OCI-LY3 (cell line): ENCODE measurements at regions not wholly inside any gene's neighbourhood (a gene's known extent, or its start where the extent isn't known, plus 50 kb on each side); places are given as distances from the start of the nearest gene placed in this dataset.

Experiments
- H2AFZ ChIP-seq: fragments of 200-600, 300-600 bp; shearing (Covaris generic); 2 replicates; pipeline ENCODE4 v1.6.0; 2014; ENCODE audit warnings: antibody characterized with exemption, low read depth, low read length
- H3K27ac ChIP-seq: fragments of 200-600, 300-600 bp; sonication (generic); 2 replicates; pipeline ENCODE4 v1.5.1; 2014; ENCODE audit warnings: mild to moderate bottlenecking, low read length, moderate library complexity, mixed read lengths
- H3K27me3 ChIP-seq: fragments of 200-600, 300-600 bp; sonication (generic); 2 replicates; pipeline ENCODE4 v1.6.1; 2014; ENCODE audit warnings: low read depth, low read length, mixed read lengths
- H3K36me3 ChIP-seq: fragments of 200-600, 300-600 bp; sonication (generic); replicated peaks from 2 replicates; pipeline ENCODE3; 2014; ENCODE audit warnings: low read depth, low read length, mixed read lengths
- H3K4me1 ChIP-seq: fragments of 300-600, 200-600 bp; sonication (generic); 2 replicates; pipeline ENCODE4 v1.6.1; 2014; ENCODE audit warnings: low read length, mixed read lengths
- H3K4me2 ChIP-seq: fragments of 200-600, 300-600 bp; sonication (generic); 2 replicates; pipeline ENCODE4 v1.6.1; 2014; ENCODE audit warnings: low read length, mixed read lengths
- H3K4me3 ChIP-seq: fragments of 300-600, 200-600 bp; sonication (generic); 2 replicates; pipeline ENCODE4 v1.5.1; 2014; ENCODE audit warnings: antibody characterized with exemption, mild to moderate bottlenecking, low read length, moderate library complexity
- H3K79me2 ChIP-seq: fragments of 300-600, 200-600 bp; shearing (Covaris generic); 2 replicates; pipeline ENCODE4 v1.6.1; 2014; ENCODE audit warnings: mild to moderate bottlenecking, low read length, mixed read lengths
- H3K9ac ChIP-seq: fragments of 300-600, 200-600 bp; shearing (Covaris generic); 2 replicates; pipeline ENCODE4 v1.6.0; 2014; ENCODE audit warnings: mild to moderate bottlenecking, low read length, moderate library complexity
- H3K9me3 ChIP-seq: fragments of 200-600, 300-600 bp; shearing (Covaris generic); 2 replicates; pipeline ENCODE4 v1.6.1; 2014; ENCODE audit warnings: low read length, mixed read lengths; ENCODE audit not compliant: insufficient read depth
- H4K20me1 ChIP-seq: fragments of 200-600, 300-600 bp; sonication (generic); 2 replicates; pipeline ENCODE4 v1.6.1; 2016; ENCODE audit warnings: low read length, mixed read lengths; ENCODE audit not compliant: insufficient read depth
- EZH2phosphoT487 ChIP-seq: fragments of 200-600 bp; shearing (Covaris generic); IDR thresholded peaks from 2 replicates; pipeline ENCODE4 v1.6.1; 2018; ENCODE audit warnings: antibody characterized with exemption, mixed run types, low read depth
- TF ChIP-seq, protein P1 (sequence below): fragments of 200-600, 300-600 bp; sonication (generic); IDR thresholded peaks from 2 replicates; pipeline ENCODE4 v1.5.1; 2014; ENCODE audit warnings: antibody characterized with exemption, low read length, low read depth

DNA sequence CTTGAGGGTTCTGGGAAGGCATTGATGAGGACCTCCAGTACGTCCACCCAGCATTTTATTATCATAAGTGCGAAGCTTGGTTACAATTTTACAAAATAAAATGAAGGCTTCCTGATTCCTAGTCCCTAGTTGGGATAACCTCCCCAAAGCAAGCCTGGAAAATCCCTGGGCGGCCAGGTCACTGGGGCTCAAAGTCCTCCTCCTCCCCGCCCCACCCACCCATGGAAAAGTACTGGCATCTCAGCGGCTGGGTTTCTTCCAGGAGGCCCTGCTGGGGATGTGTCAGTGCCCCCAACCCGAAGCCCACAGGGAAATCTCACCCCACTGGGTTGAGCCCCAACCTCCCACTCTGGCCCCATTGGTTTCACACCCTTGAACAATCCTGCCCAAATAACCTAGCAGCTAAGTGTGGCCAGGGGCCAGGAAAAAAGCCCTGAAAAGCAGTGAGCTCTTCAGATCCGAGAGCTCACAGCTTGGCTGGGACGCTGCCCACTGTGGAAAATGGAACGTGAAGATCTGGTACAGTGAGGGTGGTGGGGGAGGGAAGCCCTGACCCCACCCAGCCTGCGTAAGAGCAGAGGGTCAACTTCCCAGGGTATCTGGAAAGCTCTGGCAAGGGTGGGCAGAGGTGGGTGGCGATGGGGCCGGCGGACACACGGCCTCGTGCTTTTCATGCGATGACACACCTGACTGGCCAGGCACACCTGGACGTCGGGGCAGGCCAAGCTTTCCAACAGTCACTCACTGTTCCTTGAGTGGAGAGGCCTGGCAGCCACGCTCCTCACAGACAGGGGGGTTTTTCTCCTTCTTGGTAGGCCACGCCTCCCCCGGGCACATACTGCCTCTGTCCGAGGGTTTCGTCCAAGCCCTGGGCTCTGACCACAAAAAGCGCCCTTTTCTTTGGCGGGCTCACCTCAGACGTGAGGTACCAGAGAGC is 324.5 kb downstream of the SOX9 start:
- no peak overlapping the region for H2AFZ ChIP-seq
- H3K79me2 ChIP-seq = no peaks in the 10 kb centered on the region
- no peaks in the 10 kb centered on the region for H3K4me1 ChIP-seq
- no peak overlapping the region for H3K9ac ChIP-seq
- TF ChIP-seq, protein P1, sequence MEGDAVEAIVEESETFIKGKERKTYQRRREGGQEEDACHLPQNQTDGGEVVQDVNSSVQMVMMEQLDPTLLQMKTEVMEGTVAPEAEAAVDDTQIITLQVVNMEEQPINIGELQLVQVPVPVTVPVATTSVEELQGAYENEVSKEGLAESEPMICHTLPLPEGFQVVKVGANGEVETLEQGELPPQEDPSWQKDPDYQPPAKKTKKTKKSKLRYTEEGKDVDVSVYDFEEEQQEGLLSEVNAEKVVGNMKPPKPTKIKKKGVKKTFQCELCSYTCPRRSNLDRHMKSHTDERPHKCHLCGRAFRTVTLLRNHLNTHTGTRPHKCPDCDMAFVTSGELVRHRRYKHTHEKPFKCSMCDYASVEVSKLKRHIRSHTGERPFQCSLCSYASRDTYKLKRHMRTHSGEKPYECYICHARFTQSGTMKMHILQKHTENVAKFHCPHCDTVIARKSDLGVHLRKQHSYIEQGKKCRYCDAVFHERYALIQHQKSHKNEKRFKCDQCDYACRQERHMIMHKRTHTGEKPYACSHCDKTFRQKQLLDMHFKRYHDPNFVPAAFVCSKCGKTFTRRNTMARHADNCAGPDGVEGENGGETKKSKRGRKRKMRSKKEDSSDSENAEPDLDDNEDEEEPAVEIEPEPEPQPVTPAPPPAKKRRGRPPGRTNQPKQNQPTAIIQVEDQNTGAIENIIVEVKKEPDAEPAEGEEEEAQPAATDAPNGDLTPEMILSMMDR = no peak
- no peaks in the 10 kb centered on the region for H3K27me3 ChIP-seq
- H4K20me1 ChIP-seq = no peaks in the 10 kb centered on the region
- no peaks in the 10 kb centered on the region for H3K9me3 ChIP-seq
- no peaks in the 10 kb centered on the region for H3K36me3 ChIP-seq
- no peak overlapping the region for H3K4me3 ChIP-seq
- H3K4me2 ChIP-seq = no peak overlapping the region
- no peak overlapping the region for H3K27ac ChIP-seq

DNA sequence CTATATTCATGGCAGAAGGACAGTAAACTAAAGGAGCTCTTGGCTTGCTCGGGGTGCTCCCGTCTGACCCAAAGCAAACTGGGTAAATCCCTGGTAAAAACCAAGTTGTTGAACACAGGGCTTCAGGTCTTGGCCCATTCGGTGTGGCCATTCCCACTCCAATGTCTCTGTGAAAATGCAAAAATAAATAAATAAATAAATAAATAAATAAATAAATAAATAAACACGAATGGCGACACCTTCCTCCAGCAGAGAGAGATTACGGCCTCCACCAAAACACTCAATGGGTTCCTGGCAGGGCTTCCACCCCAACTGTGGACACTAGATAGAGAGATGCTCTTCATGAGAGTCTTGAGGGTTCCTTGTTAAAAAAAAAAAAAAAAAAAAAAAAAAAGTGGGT is 325.3 kb downstream of the SOX9 start:
- Histone ChIP-seq H3K9ac (no peak overlapping the region), H4K20me1 (no peaks in the 10 kb centered on the region), H3K79me2 (no peaks in the 10 kb centered on the region), H3K27me3 (no peaks in the 10 kb centered on the region), H3K4me1 (no peaks in the 10 kb centered on the region), H3K9me3 (no peaks in the 10 kb centered on the region), H3K27ac (no peak overlapping the region), H3K4me2 (no peak overlapping the region), H3K36me3 (no peaks in the 10 kb centered on the region), H2AFZ (no peak overlapping the region), H3K4me3 (no peak overlapping the region)
- TF ChIP-seq, protein P1 = no peak
- no peak for TF ChIP-seq EZH2phosphoT487

DNA sequence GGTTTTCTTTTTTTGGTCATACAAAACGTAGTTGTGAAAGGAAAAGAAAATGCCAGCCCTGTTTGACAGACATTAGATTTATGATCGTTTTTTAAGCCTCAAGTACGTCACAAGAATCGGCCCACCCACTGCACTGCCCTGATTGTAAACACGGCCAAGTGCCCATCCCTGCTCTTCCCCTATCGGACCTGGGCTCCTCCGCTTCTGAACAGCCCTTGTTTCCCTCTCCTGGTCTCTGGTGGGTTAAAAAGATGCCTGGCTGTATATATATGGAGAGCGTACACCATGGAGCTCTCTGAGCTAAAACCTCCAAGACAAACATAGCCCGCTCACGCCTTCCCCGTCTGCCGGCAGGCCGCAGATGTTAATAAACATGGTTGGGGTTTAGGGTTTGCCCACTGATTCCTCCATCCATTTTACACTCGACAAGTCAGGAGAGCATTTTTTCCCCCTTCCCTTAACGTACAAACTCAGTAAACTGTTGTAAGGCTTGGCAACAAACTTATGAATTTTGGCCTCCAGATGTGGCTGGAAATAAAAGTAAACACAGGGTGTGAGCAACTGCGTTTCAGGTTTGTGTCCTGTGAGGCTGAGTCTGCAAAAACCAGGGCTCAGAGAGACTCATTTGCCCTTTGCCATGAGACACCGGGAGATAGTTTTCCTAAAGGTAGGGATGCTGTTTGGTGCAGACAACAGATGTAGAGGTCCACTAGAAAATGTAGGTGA is 325.9 kb downstream of the SOX9 start:
- Histone ChIP-seq H3K9me3 (no peaks in the 10 kb centered on the region), H3K79me2 (no peaks in the 10 kb centered on the region), H3K27me3 (no peaks in the 10 kb centered on the region), H3K4me1 (no peaks in the 10 kb centered on the region), H3K27ac (no peak overlapping the region), H3K4me3 (no peak overlapping the region), H4K20me1 (no peaks in the 10 kb centered on the region), H3K36me3 (no peaks in the 10 kb centered on the region), H3K9ac (no peak overlapping the region), H2AFZ (no peak overlapping the region), H3K4me2 (no peak overlapping the region)
- no peak for TF ChIP-seq EZH2phosphoT487
- TF ChIP-seq, protein P1 = no peak

DNA sequence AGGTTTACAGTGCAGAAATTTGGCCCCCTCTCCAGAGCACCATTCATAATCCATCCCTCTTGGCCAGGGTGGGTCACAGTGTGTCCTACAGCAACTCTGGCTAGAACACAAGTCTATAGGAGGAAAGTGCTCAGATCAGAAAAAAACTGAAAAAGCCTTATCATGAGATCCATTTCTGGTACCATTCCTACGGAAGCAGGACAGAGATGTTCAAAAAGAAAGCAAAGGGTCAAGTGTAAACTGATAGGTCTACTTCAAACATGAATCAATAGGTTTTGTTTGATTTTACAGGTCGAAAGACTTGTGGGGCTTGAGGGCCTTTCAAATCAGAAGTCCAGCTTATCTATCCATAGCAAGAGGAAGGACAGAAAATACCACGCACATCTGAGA is 326.4 kb downstream of the SOX9 start:
- no peak for TF ChIP-seq EZH2phosphoT487
- TF ChIP-seq, protein P1 = no peak
- Histone ChIP-seq H3K4me3 (no peak overlapping the region), H3K4me2 (no peak overlapping the region), H3K9ac (no peak overlapping the region), H3K9me3 (no peaks in the 10 kb centered on the region), H3K4me1 (no peaks in the 10 kb centered on the region), H3K36me3 (no peaks in the 10 kb centered on the region), H3K27ac (no peak overlapping the region), H3K27me3 (no peaks in the 10 kb centered on the region), H2AFZ (no peak overlapping the region), H4K20me1 (no peaks in the 10 kb centered on the region), H3K79me2 (no peaks in the 10 kb centered on the region)
